NAMALWA (cell line): ENCODE measurements at regions not wholly inside any gene's neighbourhood (a gene's known extent, or its start where the extent isn't known, plus 50 kb on each side); places are given as distances from the start of the nearest gene placed in this dataset.
"Not testable (repeated sequence)": the region's sequence is repeated elsewhere in the genome, so short reads cannot be mapped to it uniquely, and the experiment has no call there.

Experiments
- DNase-seq: peaks from one replicate; pipeline ENCODE4 v3.0.0-alpha.2; 2015; ENCODE audit warnings: low spot score

DNA sequence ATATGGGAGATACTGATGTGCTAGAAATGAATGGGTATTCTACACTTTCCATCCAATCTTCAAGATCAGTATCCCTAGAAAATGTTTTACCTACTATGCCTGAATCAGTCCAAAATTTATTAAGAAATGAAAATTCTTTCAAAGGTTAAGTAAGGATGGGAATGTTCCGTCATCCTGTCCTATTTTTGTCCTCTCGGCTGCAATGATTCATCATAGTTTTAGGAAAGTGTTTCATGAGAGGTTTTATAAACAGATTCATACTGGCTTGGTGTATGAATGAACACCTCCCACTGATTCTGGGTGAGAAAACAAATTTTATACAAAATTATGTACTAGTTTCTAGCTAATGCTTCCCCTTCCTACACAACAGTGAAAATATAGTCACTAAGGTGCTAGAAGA lies 504.6 kb upstream of the NR5A2 start:
- no peak for DNase-seq

DNA sequence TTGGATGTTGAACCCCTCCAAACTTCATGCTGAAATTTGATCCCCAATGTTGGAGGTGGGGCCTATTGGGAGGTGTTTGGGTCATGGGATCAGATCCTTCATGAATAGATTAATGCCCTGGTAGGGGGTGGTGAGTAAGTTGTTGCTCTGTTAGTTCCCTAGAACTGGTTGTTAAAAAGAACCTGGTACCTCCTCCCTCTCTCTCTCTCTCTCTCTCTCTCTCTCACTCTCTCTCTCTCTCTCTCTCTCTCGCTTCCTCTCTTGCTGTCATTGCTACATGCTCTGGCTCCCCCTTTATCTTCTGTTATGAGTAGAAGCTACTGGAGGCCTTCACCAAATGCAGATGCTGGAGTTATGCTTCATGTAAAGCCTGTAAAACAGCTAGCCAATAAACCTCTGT lies 498.2 kb upstream of the NR5A2 start:
- no peak for DNase-seq

DNA sequence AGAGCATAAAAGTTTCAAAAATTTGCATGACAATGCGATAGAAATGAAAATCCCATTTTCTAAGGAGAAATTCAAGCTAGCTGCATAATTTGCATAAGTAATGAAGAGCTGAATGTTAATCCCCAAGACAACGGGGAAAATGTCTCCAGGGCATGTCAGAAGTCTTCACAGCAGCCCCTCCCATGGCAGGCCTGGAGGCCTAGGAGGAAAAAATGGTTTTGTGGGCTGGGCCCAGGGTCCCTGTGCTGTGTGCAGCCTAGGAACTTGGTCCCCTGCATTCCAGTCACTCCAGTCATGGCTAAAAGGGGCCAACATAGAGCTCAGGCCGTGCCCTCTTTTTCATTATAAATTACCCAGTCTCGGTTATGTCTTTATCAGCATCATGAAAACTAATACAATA lies 494.1 kb upstream of the NR5A2 start:
- DNase-seq = not testable (repeated sequence)

DNA sequence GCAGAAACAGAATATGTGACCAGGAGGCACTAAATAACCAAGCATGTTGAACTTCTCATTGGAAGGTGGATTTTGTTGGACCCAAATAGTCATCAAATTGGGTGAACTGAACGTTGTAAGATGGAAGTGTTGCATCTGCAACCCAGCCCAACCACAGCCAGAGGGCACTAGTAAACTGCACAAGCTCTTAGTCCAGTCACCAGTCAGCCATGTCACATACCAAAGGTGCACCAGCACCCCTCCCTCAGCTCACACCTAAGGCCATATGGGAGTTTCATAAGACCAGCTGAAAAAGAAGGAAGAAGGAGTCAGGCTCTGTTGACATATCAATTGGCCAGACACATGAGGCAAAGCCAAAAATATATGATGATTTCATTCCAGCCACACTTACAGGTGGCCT lies 481.7 kb upstream of the NR5A2 start:
- peak; percentile 37 for DNase-seq

DNA sequence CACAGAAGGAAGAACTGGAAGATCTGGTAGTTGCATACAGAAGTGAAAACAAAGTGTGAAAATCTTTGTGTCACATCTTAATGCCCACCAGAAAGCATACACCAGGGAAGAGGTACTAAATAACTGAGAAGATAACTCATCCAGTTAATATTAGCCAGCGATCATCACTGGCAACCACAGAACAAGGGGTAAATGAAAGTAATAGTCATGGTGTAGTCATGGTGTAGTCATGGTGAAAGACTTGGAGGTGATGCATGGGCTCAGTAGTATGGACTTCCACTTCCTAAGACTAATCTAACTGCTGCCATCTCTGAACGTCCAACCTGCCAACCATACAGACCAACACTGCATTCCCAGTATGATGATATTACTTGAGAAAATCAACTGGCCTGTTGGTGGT lies 481.2 kb upstream of the NR5A2 start:
- DNase-seq = no peak

DNA sequence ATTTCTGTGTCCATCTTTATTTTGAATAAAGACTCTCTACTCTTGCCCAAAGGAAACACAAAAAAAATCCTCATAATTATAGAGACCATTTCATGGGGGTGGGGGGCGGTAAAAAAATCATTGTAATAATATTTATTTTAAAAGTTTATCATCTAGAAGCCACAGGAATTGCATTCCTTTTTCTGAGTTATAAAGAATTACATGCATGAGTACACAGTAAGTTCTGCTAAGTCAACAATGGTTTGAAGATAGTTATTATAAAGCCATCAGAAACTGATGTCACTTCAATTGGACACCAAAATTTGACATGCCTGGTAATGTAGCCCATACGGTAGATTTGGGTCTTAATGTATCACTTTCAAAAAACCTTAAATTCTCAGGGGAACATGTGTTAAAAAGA lies 478.1 kb upstream of the NR5A2 start:
- DNase-seq = no peak

DNA sequence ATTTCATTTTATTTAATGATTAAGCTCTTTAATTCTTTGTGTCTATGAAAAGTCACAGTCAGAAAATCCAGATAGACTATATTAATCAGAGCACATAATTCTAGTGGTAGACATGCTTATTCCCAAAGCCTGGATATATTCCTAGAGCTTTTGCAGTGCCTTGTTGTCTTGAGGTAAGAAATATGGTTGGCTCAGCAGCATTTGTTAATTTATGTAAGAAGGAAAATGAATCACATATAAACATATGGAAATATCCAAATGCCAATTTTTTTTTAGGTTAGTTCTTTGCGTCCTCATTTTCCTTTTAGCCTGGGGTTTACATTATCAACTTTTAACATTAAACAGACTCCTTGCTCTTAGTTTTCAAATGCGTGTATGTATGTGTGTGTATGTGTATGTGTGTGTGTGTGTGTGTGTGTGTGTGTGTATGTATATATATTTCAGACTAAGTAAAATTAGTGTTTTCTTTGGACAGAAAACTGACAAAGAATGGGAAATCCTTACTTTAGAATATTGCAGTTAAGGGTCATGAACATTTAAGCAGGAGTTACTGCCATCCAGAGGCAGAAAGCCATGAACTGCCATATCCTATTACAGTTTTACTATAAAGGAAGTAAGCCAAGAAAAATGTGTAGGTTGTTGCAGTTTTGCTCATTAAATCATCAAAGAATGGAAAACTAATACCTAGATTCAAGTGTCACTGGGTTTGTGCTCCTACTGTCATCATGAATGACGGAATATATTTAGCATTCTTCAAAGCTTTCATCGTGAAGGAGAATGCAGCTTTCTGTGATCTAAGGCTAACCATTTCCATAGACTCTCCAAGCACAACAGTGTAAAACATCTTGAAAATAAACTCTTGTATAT lies 477.1 kb upstream of the NR5A2 start:
- DNase-seq = no peak

DNA sequence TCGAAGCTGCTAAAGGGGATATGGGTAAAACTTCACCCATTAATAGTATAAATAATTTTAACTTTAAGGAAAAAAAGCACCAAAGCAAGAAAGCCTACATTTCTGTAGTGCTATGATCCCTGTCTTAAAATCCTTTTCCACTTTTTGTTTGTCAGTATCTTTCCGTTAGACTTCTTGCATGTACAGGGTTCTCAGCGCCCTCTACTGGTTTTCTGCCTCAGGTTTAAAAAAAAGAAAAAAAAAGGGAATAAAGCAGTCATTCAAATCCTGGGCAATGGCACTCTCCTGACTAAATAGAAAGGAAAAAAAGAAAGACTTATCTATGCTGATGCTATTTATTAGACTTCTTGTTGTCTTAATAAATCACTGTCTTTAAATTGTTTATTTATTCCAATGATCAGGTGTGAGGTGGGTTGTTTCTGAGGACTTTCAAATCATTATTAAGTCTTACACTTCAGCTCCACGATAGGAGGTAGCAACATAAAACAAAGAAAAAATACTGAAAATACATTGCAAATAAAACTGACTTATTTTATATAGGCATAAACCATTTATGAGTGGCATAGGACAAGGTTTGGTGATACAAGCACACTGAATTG lies 475.4 kb upstream of the NR5A2 start:
- peak; percentile 77 for DNase-seq

DNA sequence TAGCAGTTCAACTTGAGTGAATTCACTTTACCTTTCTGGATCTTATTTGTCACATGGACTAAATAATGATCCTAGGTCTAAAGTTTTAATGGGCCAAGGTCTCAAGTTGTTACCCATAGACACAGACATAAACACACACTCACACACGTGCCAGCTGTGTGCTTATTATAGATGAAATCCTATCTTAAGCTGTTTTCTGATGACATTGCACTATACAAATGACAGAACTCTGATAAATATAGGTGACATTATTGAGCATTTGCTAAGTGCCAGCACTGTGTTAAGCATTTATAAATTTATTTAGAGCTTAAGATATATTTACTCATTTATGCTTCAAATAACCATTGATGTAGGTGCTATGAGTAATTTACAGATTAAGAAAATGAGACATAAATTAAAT lies 474.4 kb upstream of the NR5A2 start:
- DNase-seq = no peak

DNA sequence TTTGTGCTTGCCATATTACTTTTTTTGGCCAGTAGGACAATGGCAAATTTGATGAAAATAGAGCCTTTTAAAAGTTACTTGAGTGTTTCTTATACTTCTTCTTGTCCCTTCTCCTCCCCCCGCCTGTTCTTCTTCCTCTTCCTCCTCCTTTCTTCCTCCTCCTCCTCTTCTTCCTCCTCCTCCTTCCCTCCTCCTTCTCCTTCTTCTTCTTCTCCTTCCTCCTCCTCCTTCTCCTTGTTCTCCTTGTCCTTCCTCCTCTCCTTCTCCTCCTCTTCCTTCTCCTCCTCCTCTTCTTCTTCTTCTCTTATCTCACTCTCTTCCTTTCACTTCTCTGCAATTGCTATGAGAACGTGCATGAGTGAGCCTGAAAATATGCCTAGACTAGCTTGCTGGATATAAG lies 466.2 kb upstream of the NR5A2 start:
- no peak for DNase-seq

DNA sequence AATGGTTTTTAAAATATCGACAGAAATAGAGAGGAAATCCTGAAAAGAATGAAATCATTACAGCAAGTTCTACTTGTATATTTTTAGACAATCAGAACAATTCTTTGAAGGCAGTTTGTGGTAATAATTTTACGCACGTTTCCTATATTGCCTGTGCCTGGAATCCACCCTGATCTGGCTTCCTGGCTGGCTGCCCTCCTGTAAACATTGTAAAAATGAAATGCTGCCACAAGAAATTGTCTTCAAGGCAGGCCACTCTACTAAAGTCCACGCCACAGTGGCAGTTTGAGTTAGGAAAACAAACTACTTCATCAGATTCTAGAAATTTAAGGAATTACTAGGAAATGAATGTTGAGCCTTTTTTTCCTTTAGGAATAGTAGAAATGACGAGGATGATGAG lies 454.5 kb upstream of the NR5A2 start:
- DNase-seq = no peak

DNA sequence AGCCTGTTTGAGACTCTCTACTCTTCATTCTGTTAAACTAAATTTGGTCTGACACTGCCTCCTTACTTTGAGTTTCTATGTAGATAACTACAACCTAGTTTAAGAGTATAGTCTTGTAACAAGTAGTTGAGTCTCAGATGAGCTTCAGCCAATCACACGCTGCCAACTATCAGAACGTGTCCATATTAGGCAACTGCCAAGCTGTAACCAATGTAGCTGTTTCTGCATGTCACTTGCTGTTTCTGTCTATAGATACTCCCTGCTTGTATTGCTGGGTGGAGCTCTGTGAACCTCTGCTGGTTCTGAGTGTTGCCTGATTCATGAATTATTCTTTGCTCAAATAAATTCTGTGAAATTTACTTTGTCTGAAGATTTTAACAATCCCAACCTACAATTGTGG lies 452.6 kb upstream of the NR5A2 start:
- DNase-seq = peak; percentile 18

DNA sequence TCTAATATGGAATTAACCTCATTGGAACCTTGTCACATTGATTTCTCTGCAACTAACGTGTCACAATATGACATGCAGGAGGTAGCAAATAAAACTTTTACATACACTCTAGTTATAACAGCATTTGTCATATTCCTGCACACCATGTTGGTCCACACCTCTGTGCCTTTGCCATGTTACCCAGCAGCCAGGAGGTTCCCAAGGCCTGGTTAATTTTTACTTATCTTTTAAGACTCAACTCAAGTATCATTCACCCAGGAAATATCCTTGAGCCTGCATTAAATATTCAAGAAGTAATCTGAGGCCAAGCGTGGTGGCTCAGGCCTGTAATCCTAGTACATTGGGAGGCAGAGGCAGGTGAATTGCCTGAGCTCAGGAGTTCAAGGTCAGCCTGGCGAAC lies 447.2 kb upstream of the NR5A2 start:
- no peak for DNase-seq

DNA sequence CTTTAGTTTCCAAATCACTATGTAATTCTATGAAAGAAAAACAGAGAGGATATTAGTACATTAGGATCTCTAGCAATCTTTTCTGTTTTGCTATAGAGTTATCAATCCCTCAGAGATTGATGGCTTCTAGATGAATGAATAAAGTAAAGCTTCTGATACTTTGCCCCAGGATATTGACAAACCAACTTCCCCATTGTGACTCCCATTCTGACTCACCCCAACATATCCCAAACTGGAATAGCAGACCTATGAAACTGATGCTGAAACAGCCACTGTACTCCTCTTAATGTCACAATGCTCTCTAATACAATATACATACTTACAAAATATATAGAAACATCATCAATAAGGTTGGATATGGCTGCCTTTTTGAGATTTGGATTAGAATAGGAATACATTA lies 442.1 kb upstream of the NR5A2 start:
- DNase-seq = no peak

DNA sequence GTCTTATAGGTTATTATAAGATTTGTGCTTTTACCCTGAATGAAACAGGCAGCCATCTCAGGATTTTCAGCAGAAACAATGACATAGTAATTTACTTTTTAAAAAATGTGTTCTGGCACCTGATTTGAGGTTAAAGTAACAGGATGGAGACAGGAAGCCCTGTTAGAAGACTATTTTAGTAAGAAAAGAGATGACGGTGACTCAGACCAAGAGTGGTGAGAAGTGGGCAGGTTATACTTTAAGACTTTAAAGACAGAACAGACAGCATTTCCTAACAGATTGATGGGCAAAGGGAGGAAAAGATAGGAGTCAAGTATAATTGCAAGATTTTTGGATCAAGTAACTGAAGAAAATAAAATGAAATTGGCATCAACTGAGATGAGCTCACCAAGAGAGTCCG lies 436.8 kb upstream of the NR5A2 start:
- DNase-seq = no peak

DNA sequence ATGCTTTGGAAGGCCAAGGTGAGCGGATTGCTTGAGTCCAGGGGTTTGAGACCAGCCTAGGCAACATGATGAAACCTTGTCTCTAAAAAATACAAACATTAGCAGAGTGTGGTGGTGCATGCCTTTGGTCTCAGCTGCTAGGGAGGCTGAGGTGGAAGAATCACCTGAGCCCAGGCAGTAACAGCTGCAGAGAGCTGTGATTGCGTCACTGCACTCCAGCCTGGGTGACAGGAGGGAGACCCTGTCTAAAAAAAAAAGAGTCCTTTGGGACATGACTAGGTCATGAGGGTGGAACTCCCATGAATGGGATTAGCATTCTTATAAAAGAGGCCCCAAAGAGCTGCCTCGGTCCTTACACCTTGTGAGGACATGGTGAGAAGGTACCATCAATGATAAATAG lies 436.0 kb upstream of the NR5A2 start:
- DNase-seq = no peak

DNA sequence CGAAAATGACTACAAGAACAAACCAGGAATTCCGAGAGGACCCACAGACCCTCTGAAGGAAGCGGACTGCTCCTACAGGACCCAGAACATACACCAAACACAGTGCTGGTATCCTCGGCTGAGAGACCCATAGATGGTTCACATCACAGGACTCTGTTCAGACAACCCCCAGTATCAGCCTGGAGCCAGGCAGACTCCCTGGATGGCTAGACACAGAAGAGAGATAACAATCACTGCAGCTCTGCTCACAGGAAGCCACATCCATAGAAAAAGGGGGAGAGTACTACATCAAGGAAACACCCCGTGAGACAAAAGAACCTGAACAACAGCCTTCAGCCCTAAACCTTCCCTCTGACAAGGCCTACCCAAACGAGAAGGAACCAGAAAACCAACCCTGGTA lies 434.0 kb upstream of the NR5A2 start:
- DNase-seq = no peak

DNA sequence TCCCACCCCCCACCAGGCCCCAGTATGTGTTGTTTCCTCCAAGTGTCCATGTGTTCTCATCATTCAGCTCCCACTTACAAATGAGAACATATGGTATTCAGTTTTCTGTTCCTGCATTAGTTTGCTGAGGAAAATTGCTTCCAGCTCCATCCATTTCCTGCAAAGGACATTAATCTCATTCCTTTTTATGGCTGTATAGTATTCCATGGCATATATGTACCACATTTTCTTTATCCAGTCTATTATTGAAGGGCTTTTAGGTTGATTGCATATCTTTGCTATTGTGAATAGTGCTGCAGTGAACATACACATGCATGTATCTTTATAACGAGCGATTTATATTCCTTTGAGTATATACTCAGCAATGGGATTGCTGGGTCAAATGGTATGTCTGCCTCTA lies 431.1 kb upstream of the NR5A2 start:
- not testable (repeated sequence) for DNase-seq

DNA sequence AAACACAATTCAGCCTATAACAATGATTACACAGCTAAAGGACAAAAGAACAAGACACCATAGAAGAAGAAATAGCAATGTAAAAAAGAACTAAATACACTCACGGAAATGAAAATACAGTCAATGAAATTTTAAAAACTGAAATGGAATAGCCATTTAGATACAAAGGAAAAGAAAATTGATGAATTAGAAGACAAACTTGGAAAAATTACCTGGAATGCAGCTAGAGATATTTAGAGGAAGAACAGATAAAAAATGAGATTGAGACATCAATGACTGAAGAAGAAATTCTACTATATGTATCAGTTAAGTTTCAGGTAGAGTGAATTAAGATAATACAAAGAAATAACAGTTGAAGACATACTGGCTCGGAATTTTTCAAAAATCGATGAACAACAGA lies 430.4 kb upstream of the NR5A2 start:
- no peak for DNase-seq

DNA sequence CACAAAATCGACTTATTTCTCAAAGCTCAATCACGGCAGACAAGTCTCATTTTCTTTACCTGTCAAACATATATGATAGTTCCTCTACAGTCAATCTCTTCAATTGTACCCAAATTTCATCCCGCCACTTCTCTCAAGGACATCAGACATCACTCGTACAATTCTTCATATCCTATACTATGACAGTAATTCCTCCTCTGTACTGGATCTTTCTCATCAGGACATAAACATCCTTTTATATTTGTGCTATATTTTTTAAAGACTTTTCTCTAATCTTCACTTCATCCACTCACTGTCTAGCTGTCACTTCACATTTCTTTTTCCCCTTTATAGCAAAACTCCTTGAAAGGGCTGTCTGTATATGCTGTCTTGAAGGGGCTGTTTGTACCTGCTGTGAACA lies 419.1 kb upstream of the NR5A2 start:
- no peak for DNase-seq

DNA sequence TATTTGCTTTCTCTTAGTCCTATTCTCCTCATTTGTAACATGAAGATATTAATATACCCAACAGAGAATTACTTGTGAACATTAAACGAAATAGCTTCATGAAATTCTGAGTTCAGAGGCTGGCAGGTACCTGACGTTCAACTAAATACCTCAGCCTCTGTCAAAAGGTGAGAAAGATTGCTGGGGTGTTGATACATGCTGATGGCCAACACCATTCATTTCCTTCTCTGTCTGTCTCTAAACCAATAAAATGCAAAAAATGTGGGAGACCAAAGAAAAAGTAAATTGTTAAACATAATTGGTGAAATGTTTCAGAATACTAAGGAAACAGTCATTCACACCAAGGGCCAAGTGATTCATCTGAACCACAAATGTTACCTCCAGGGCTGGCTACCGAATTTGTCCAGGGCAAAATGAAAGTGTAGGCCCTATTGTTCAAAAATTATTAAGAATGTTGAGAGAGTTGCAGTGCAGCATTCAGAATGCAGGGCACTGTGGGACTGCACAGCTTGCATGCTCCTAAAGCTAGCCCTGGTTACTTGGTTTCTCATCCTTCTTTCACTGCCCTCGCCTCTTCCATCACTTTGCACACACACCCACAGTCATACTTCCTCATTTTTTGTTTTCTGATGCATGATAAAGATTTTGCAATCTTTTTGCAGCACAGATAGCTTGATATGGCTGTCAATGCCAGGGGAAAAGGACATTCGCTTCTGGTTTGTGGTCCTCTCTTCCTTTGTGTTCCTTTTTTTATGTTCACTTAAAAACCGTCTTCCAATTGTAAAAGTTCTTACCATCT lies 414.3 kb upstream of the NR5A2 start:
- peak; percentile 51 for DNase-seq

DNA sequence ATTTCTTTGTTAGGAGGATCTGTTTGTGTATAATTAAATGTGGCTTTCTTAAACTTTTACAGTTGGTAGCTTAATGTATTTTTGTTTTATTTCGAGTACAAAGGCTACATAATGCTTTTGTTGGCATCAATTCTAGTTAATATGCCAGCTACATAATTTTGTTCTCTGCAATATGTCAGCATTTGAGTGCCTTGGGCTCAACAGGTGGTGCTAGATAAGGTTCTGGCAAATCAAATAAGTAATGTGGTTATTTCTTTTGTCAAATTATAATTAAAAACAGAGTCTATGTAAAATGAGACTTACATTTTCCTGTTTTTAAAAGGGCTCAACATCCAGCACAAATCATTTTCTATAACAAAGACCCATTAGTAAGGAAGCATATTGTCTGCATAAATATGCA lies 410.6 kb upstream of the NR5A2 start:
- DNase-seq = no peak

DNA sequence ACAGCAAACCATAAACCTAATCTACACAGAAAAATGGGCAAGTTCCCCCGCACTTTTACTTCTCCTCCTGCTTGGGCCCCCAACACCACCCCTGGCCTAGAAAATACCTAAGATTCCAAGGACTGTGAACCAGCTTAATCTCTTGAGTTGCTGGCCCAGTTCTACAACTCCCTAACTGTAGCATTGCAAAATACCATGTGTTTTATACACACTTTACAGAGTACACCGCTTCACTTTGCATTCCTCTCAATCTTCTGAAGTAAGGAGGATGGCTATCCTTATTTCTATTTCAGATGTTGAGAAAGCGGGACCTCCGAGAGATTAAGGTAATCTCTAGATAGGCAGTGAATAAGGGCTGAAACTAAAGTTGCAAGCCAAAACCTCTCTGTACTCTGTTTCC lies 408.3 kb upstream of the NR5A2 start:
- no peak for DNase-seq
